ENCODE measurements at regions not wholly inside any gene's neighbourhood (a gene's known extent, or its start where the extent isn't known, plus 50 kb on each side); places are given as distances from the start of the nearest gene placed in this dataset.

DNA sequence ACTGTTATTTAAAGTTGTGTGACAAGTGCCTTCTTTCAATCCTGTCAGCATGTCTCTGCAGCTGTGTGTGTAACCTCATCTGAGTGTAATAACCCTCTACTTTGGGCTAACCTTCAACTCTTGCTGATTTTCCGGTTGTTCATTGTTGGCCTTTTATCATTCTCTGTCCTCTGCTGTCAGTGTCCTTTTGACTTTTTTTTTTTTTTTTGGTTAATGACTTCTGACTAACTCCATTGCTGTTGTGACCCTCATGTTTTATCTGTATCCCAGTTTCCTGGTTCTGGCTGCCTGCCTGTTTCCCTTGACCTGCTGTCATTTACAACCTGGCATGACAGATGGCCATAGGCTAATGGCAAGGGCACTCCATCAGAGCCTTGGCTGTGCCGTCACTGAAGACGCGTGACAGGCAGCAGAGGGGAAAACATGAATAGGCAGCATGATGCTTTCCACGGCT is 145.7 kb upstream of the MAN1A1 start:
- no peak overlapping the region for H3K18ac ChIP-seq (ENCODE audit: low read depth, low read length)
- no peak overlapping the region for H3K27ac ChIP-seq (ENCODE audit: insufficient read depth, low read length)
- no peak overlapping the region for H2AFZ ChIP-seq (replicated peaks; ENCODE audit: low read length, poor library complexity)
- no peak overlapping the region for H2BK15ac ChIP-seq (ENCODE audit: low read depth, low read length)
- no peak overlapping the region for H3K56ac ChIP-seq (ENCODE audit: extremely low read depth, insufficient read depth, low read length)
- ChIA-PET POLR2A (ENCODE audit: unreplicated experiment) (no interaction called here), CTCF (no interaction called here)
- H4K91ac ChIP-seq (ENCODE audit: insufficient read depth, low read depth, low read length), result no peak overlapping the region
- H2BK20ac ChIP-seq (ENCODE audit: low read depth, low read length), result no peak overlapping the region
- H3K4ac ChIP-seq (ENCODE audit: low read depth, low read length), result no peak overlapping the region
- TF ChIP-seq CEBPB (IDR thresholded peaks at IDR 0.05; ENCODE audit: low read depth, low read length), result no peak
- no peak for TF ChIP-seq MAZ (IDR thresholded peaks at IDR 0.05; ENCODE audit: borderline replicate concordance, low read depth, low read length)
- no peak for TF ChIP-seq RAD21 (IDR thresholded peaks at IDR 0.05; ENCODE audit: low read length)
- TF ChIP-seq ELK1 (IDR thresholded peaks at IDR 0.05; ENCODE audit: borderline replicate concordance, low read depth, low read length), result no peak
- no peak for TF ChIP-seq CHD1 (IDR thresholded peaks at IDR 0.05; ENCODE audit: low read depth, low read length)
- no peak for TF ChIP-seq SMC3 (IDR thresholded peaks at IDR 0.05; ENCODE audit: low read depth, low read length)
- H3K4me3 ChIP-seq (ENCODE audit: insufficient read depth, low read depth, low read length), result no peak overlapping the region
- H3K14ac ChIP-seq (replicated peaks; ENCODE audit: low read depth, low read length), result no peak overlapping the region
- H4K5ac ChIP-seq (ENCODE audit: low read depth, low read length), result no peak overlapping the region
- H2AK9ac ChIP-seq (replicated peaks; ENCODE audit: low read depth, low read length, poor library complexity), result no peak overlapping the region
- H4K20me1 ChIP-seq (ENCODE audit: insufficient read depth, low read length), result no peaks in the 10 kb centered on the region
- in situ Hi-C loops (cut with MboI; ENCODE audit: low sequenced_read_pairs) (no loop called here), dilution Hi-C loops (cut with HindIII; ENCODE audit: low sequenced_read_pairs, unreplicated experiment) (no loop called here), intact Hi-C loops (cut with micrococcal nuclease) (no loop called here)
- no peak overlapping the region for H3K9ac ChIP-seq (ENCODE audit: low read depth, low read length)
- WGBS, 2 experiments (ENCODE audit: extremely low coverage in 2 of 2, insufficient read length in 1 of 2), result no CpG with 5 or more reads among the region's 5 CpGs
- no peak overlapping the region for H2BK5ac ChIP-seq (ENCODE audit: low read depth, low read length, poor library complexity, severe bottlenecking)
- no peaks in the 10 kb centered on the region for H3K79me1 ChIP-seq (ENCODE audit: low read depth in 1 of 2, low read length in 2 of 2)
- H3K4me2 ChIP-seq (ENCODE audit: low read depth, low read length), result no peak overlapping the region
- no peak overlapping the region for H2BK120ac ChIP-seq (ENCODE audit: low read depth, low read length)
- H3K4me1 ChIP-seq (ENCODE audit: control insufficient read depth, insufficient read depth, low read length), result no peaks in the 10 kb centered on the region
- H4K8ac ChIP-seq (ENCODE audit: low read depth in 2 of 2, low read length in 2 of 2), result no peak overlapping the region
- H3K27me3 ChIP-seq (ENCODE audit: control insufficient read depth, insufficient read depth, low read length), result no peaks in the 10 kb centered on the region; the same call in 1 of the 2 replicates
- DNase-seq (no peak), ATAC-seq (ENCODE audit: low read depth) (no peak)
- H3K9me1 ChIP-seq (ENCODE audit: insufficient read depth, low read length), result no peaks in the 10 kb centered on the region
- no TSS peak for BruUV-seq (replicated peaks)
- no peak overlapping the region for H2AK5ac ChIP-seq (ENCODE audit: low read depth, low read length)
- no peaks in the 10 kb centered on the region for H3K36me3 ChIP-seq (ENCODE audit: control insufficient read depth, insufficient read depth, low read length)
- H3K9me3 ChIP-seq (ENCODE audit: control insufficient read depth, insufficient read depth, low read length), result no peaks in the 10 kb centered on the region
- no peak overlapping the region for H3K23ac ChIP-seq (ENCODE audit: low read depth, low read length)

Measured in IMR-90 (cell line).